ENCODE measurements at regions not wholly inside any gene's neighbourhood (a gene's known extent, or its start where the extent isn't known, plus 50 kb on each side); places are given as distances from the start of the nearest gene placed in this dataset.
"Not testable (repeated sequence)": the region's sequence is repeated elsewhere in the genome, so short reads cannot be mapped to it uniquely, and the experiment has no call there.

- not testable (repeated sequence) for DNase-seq
These were observed 80.3 kb downstream of the ANXA5 start for GRCh38 chr4:121616449-121616848.

- no peak for DNase-seq
These were observed 82.7 kb downstream of the ANXA5 start for GRCh38 chr4:121614101-121614500.

GRCh38 chr4:121599049-121599448 is 97.7 kb downstream of the ANXA5 start:
- DNase-seq: no peak

- DNase-seq: no peak
These were observed 99.3 kb downstream of the ANXA5 start for GRCh38 chr4:121597346-121597934.

- DNase-seq: no peak
These were observed 101.8 kb downstream of the ANXA5 start for GRCh38 chr4:121594796-121595526.

GRCh38 chr4:121593760-121594159 is 103.0 kb downstream of the ANXA5 start:
- no peak for DNase-seq

- DNase-seq: not testable (repeated sequence)
These were observed 104.5 kb downstream of the ANXA5 start for GRCh38 chr4:121592257-121592656.

GRCh38 chr4:121584836-121585235 is 111.9 kb downstream of the ANXA5 start:
- no peak for DNase-seq

- DNase-seq: no peak
These were observed 113.4 kb downstream of the ANXA5 start for GRCh38 chr4:121583396-121583795.

GRCh38 chr4:121582296-121582695 is 114.5 kb downstream of the ANXA5 start:
- no peak for DNase-seq

GRCh38 chr4:121575392-121575791 is 121.4 kb downstream of the ANXA5 start:
- DNase-seq: not testable (repeated sequence)

- no peak for DNase-seq
These were observed 122.2 kb downstream of the ANXA5 start for GRCh38 chr4:121574618-121575017.

GRCh38 chr4:121567748-121568147 is 129.0 kb downstream of the ANXA5 start:
- no peak for DNase-seq

GRCh38 chr4:121564840-121565375 is 131.9 kb downstream of the ANXA5 start:
- no peak for DNase-seq

GRCh38 chr4:121562811-121563210 is 134.0 kb downstream of the ANXA5 start:
- no peak for DNase-seq

GRCh38 chr4:121555315-121556107 is 141.3 kb downstream of the ANXA5 start:
- no peak for DNase-seq

GRCh38 chr4:121554382-121554781 is 142.4 kb downstream of the ANXA5 start:
- no peak for DNase-seq

GRCh38 chr4:121551881-121552280 is 144.9 kb downstream of the ANXA5 start:
- DNase-seq: no peak

- DNase-seq: no peak
These were observed 145.5 kb downstream of the ANXA5 start for GRCh38 chr4:121551271-121551670.

GRCh38 chr4:121541696-121542095 is 155.1 kb downstream of the ANXA5 start:
- DNase-seq: no peak

- DNase-seq: no peak
These were observed 154.5 kb upstream of the QRFPR start for GRCh38 chr4:121535351-121535750.

- DNase-seq: no peak
These were observed 153.4 kb upstream of the QRFPR start for GRCh38 chr4:121534187-121534586.

- DNase-seq: no peak
These were observed 145.7 kb upstream of the QRFPR start for GRCh38 chr4:121526509-121526908.

Data from stimulated activated CD4-positive, alpha-beta T cell treated with anti-CD3 and anti-CD28 coated beads, Interleukin-4, amount 100 ng/mL, for 1 hour (primary cell).